ENCODE measurements at regions not wholly inside any gene's neighbourhood (a gene's known extent, or its start where the extent isn't known, plus 50 kb on each side); places are given as distances from the start of the nearest gene placed in this dataset.

- no peak for TF ChIP-seq CTCF (IDR thresholded peaks at IDR 0.05 in 4 of 5, conservative IDR thresholded peaks at IDR 0.05 in 1 of 5)
- TF ChIP-seq POLR2A (IDR thresholded peaks at IDR 0.05), result no peak
These were observed 89.9 kb upstream of the CHL1 start for GRCh38 chr3:106619-107018.
